ENCODE measurements at regions not wholly inside any gene's neighbourhood (a gene's known extent, or its start where the extent isn't known, plus 50 kb on each side); places are given as distances from the start of the nearest gene placed in this dataset.

DNA sequence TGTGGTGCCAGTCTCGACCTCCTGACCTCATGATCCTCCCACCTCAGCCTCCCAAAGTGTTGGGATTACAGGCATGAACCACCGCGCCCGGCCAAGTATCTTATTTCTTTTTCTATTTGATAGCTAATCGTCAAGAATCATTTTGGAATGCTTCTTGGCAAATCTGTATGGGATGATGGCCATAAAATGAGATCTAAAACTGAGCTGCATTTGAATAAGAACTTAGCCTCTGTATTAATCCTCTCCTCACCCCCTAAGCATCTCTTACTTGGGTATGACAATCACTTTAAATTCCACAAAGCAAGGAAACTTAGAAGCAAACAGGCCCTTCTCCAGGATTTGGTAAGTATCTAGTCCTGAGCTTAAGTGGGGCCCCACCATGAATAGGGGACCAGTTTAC is 108.9 kb upstream of the BTBD3 start:
- TF ChIP-seq, protein P1, sequence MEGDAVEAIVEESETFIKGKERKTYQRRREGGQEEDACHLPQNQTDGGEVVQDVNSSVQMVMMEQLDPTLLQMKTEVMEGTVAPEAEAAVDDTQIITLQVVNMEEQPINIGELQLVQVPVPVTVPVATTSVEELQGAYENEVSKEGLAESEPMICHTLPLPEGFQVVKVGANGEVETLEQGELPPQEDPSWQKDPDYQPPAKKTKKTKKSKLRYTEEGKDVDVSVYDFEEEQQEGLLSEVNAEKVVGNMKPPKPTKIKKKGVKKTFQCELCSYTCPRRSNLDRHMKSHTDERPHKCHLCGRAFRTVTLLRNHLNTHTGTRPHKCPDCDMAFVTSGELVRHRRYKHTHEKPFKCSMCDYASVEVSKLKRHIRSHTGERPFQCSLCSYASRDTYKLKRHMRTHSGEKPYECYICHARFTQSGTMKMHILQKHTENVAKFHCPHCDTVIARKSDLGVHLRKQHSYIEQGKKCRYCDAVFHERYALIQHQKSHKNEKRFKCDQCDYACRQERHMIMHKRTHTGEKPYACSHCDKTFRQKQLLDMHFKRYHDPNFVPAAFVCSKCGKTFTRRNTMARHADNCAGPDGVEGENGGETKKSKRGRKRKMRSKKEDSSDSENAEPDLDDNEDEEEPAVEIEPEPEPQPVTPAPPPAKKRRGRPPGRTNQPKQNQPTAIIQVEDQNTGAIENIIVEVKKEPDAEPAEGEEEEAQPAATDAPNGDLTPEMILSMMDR (conservative IDR thresholded peaks at IDR 0.05; ENCODE audit: low read depth, low read length), result no peak
- H3K4me3 ChIP-seq (ENCODE audit: low read depth, low read length), result no peak overlapping the region
- DNase-seq (ENCODE audit: low read depth), result no peak

DNA sequence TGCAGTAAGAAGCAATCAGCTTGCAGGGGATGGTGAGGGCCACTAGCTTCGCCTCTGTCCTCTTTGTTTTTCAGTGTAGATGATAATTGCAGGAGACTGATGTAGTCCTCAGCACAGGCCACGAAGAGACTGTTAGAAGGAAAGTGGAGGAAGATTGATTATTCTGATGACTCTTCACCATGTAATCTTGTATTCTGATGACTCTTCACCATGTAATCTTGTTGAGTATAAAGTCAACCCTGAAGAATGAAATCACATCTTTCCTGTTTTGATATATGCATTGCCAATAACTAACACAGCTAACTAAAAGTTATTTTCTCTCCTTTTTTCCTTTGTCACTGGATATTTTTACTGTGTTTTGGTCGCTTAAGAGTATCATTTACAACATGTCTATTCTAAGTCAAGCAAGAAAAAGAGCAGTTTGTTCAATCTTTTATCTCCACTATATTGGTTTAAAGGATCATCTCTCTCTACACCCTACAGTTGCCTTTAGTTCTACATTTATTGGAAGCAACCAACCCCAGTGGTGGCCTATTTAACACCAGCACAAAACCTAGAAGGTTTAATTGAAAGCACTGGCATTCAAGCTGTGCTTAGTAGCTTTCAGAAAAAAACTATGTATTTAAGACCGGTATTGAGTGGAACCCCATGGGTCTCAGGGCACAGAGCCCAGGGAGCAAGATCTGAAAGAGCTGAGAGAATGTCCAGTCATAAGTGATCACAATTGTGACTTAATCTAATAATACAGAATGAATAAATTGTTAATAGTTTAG is 107.2 kb upstream of the BTBD3 start:
- no peak for DNase-seq (ENCODE audit: low read depth)
- TF ChIP-seq, protein P1 (conservative IDR thresholded peaks at IDR 0.05; ENCODE audit: low read depth, low read length), result no peak

DNA sequence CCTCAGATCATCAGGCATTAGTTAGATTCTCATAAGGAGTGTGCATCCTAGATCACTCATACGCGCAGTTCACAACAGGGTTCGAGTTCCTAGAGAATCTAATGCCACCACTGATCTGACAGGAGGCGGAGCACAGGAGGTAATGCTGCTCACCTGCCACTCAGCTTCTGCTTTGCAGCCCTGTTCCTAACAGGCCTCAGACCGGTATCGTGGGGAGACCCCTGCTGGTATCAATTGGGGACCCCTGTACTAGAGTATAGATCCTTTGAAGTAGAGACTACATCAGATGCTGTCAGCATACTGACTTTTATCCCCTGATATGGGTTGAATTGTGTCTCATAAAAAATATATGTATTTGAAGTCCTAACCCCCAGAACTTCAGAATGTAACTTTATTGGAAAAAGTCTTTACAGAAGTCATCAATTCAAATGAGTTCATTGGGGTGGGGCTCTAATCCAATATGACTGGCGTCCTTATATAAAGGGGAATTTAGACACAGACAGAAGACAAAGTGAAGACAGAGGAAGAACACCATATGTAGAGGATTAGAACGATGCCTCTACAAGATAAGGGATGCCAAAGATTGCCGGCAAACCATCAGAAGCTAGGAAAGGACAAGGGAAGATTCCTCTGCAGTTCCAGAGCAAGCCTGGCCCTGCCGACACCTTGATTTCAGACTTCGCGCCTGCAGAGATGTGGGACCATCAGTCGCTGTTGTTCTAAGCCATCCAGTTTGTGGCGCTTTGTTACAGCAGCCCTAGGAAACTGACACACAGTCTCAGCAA is 104.4 kb upstream of the BTBD3 start:
- no peak overlapping the region for H3K4me3 ChIP-seq (ENCODE audit: low read depth, low read length)
- TF ChIP-seq, protein P1 (conservative IDR thresholded peaks at IDR 0.05; ENCODE audit: low read depth, low read length), result no peak
- DNase-seq (ENCODE audit: low read depth), result no peak

More for the DNA sequence above, 107.2 kb upstream of the BTBD3 start:
- no peak overlapping the region for H3K4me3 ChIP-seq (ENCODE audit: low read depth, low read length)

DNA sequence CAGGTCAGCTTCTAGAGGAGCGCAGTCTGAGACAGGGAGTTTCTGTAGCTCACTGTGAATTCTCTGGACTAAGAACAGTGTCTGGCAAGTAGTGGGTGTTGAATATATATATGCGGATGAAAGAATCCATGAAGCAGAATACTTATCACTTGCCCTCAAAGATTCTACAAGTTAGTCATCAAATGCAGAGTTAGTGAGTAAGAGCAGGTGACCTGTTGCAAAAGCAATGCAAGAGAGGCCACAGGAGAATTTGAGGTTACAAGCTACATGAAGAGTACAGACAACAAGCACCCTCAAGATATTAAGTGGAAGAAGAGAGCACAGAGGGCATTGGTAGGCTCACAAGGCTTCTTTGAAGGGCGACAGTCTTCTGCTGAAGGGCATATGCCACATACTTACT is 103.4 kb upstream of the BTBD3 start:
- peak; percentile 44 for DNase-seq (ENCODE audit: low read depth)

DNA sequence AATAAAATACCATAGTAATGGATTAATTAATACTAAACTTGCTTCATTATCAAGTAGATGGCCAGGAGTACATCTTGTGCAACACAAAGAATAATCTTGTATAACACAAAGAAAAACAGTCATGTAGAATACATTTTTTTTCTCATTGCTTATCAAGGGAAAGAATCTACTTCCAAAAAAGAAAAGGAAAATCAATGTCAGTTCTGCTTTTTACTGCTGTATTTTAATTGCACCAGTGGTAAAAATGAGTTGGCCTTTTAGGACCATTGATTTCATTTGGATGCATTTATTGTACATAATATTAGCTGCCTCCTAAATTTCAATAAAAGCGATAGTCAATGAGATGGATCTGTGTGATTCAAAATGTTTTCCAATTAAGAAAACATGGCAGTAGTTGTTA is 96.9 kb upstream of the BTBD3 start:
- TF ChIP-seq, protein P1 (conservative IDR thresholded peaks at IDR 0.05; ENCODE audit: low read depth, low read length), result no peak
- no peak for DNase-seq (ENCODE audit: low read depth)
- no peak overlapping the region for H3K4me3 ChIP-seq (ENCODE audit: low read depth, low read length)

More for the DNA sequence above, 103.4 kb upstream of the BTBD3 start:
- TF ChIP-seq, protein P1 (conservative IDR thresholded peaks at IDR 0.05; ENCODE audit: low read depth, low read length), result no peak
- H3K4me3 ChIP-seq (ENCODE audit: low read depth, low read length), result no peak overlapping the region

DNA sequence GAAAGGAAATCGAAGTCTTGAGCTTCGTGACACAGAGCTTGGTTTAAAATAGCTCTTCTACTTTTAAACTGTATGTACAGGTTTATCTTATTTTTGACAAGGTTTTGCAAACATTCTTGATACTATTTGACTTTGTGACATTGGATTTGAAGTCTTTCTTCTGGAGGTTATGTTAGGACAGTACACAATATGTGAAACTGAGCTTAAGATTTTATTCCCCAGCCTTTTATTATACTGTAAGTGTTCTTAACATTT is 95.2 kb upstream of the BTBD3 start:
- H3K4me3 ChIP-seq (ENCODE audit: low read depth, low read length), result no peak overlapping the region
- no peak for DNase-seq (ENCODE audit: low read depth)
- TF ChIP-seq, protein P1 (conservative IDR thresholded peaks at IDR 0.05; ENCODE audit: low read depth, low read length), result no peak
